Mesenchymal stem cell (in vitro differentiated cells and primary cell): ENCODE measurements at regions not wholly inside any gene's neighbourhood (a gene's known extent, or its start where the extent isn't known, plus 50 kb on each side); places are given as distances from the start of the nearest gene placed in this dataset.

ENCODE experiments used
- DNase-seq: peaks from one replicate; pipeline ENCODE4 v3.0.0-alpha.2; 2013
- H2AFZ ChIP-seq: one replicate; pipeline ENCODE4 v1.6.1; 2013; ENCODE audit warnings: low read depth, mild to moderate bottlenecking, control low read depth, inconsistent platforms, low read length, moderate library complexity
- H2AK5ac ChIP-seq: 2 replicates; pipeline ENCODE4 v1.6.1; 2013; ENCODE audit warnings: low read length, moderate library complexity, mild to moderate bottlenecking, inconsistent platforms; ENCODE audit not compliant: severe bottlenecking
- H2BK120ac ChIP-seq: one replicate; pipeline ENCODE4 v1.6.1; 2013; ENCODE audit warnings: low read depth, mild to moderate bottlenecking, inconsistent platforms, low read length, moderate library complexity
- H2BK12ac ChIP-seq, 2 experiments: one replicate each; pipeline ENCODE4 v1.6.1; 2013; ENCODE audit warnings: inconsistent platforms in 2 of 2, low read length in 2 of 2, mild to moderate bottlenecking in 2 of 2, moderate library complexity in 2 of 2, control low read depth in 1 of 2
- H2BK15ac ChIP-seq: one replicate; pipeline ENCODE4 v1.6.1; 2013; ENCODE audit warnings: mild to moderate bottlenecking, low read depth, inconsistent platforms; ENCODE audit not compliant: poor library complexity, severe bottlenecking
- H2BK5ac ChIP-seq: 2 replicates; pipeline ENCODE4 v1.6.1; 2013; ENCODE audit warnings: low read depth, mild to moderate bottlenecking, low read length, control low read depth, inconsistent platforms; ENCODE audit not compliant: poor library complexity, severe bottlenecking
- H3K14ac ChIP-seq, 2 experiments: one replicate each; pipeline ENCODE4 v1.6.1; 2013; ENCODE audit warnings: inconsistent platforms in 2 of 2, low read length in 2 of 2, control low read depth in 1 of 2, mild to moderate bottlenecking in 1 of 2, moderate library complexity in 1 of 2
- H3K18ac ChIP-seq, 2 experiments: one replicate each; pipeline ENCODE4 v1.6.1; 2013; ENCODE audit warnings: inconsistent platforms in 2 of 2, low read length in 2 of 2, control low read depth in 1 of 2, low read depth in 1 of 2, mild to moderate bottlenecking in 1 of 2
- H3K23ac ChIP-seq, 2 experiments: one replicate each; pipeline ENCODE4 v1.6.1; 2013; ENCODE audit warnings: inconsistent platforms in 2 of 2, low read length in 2 of 2, mild to moderate bottlenecking in 2 of 2, moderate library complexity in 2 of 2, control low read depth in 1 of 2
- H3K27ac ChIP-seq: 2 replicates; pipeline ENCODE4 v1.5.1; 2013; ENCODE audit warnings: mild to moderate bottlenecking, moderate library complexity, low read length, control low read depth, inconsistent platforms; ENCODE audit not compliant: poor library complexity, severe bottlenecking
- H3K27me3 ChIP-seq, 2 experiments: 2 replicates each; pipeline versions ENCODE4 v1.6.1 to v1.7.0; 2013; ENCODE audit warnings: low read length in 2 of 2, mild to moderate bottlenecking in 2 of 2, moderate library complexity in 2 of 2, control low read depth in 1 of 2, inconsistent platforms in 1 of 2; ENCODE audit not compliant: control insufficient read depth in 1 of 2, insufficient read depth in 1 of 2
- H3K36me3 ChIP-seq, 2 experiments: 2 replicates each; pipeline versions ENCODE4 v1.6.1 to v1.7.0; 2013; ENCODE audit warnings: low read length in 2 of 2, control low read depth in 1 of 2, inconsistent platforms in 1 of 2, low read depth in 1 of 2, mild to moderate bottlenecking in 1 of 2; ENCODE audit not compliant: insufficient read depth in 2 of 2, control insufficient read depth in 1 of 2
- H3K4ac ChIP-seq, 2 experiments: one replicate each; pipeline ENCODE4 v1.6.1; 2013; ENCODE audit warnings: inconsistent platforms in 2 of 2, low read length in 2 of 2, mild to moderate bottlenecking in 2 of 2, moderate library complexity in 2 of 2, control low read depth in 1 of 2, low read depth in 1 of 2
- H3K4me1 ChIP-seq: 2 replicates; pipeline ENCODE4 v1.6.1; 2013; ENCODE audit warnings: low read depth, low read length, control low read depth; ENCODE audit not compliant: control insufficient read depth, insufficient read depth
- H3K4me2 ChIP-seq: 2 replicates; pipeline ENCODE4 v1.6.1; 2013; ENCODE audit warnings: low read length, mild to moderate bottlenecking, inconsistent platforms; ENCODE audit not compliant: poor library complexity, severe bottlenecking
- H3K4me3 ChIP-seq, 2 experiments: 2 replicates each; pipeline versions ENCODE4 v1.5.1 to v1.7.0; 2013; ENCODE audit warnings: low read length in 2 of 2, mild to moderate bottlenecking in 2 of 2, control low read depth in 1 of 2, low read depth in 1 of 2; ENCODE audit not compliant: insufficient read depth in 1 of 2
- H3K79me1 ChIP-seq: replicated peaks from 2 replicates; pipeline ENCODE4 v1.6.1; 2013; ENCODE audit warnings: mild to moderate bottlenecking, control low read depth, low read length, inconsistent platforms; ENCODE audit not compliant: poor library complexity, severe bottlenecking
- H3K9ac ChIP-seq: 2 replicates; pipeline ENCODE4 v1.7.0; 2013; ENCODE audit warnings: mild to moderate bottlenecking, low read length, moderate library complexity
- H3K9me3 ChIP-seq: 2 replicates; pipeline ENCODE4 v1.7.0; 2013; ENCODE audit warnings: mild to moderate bottlenecking, low read length; ENCODE audit not compliant: control insufficient read depth
- H4K8ac ChIP-seq: one replicate; pipeline ENCODE4 v1.6.1; 2013; ENCODE audit warnings: inconsistent platforms, mild to moderate bottlenecking, low read length, moderate library complexity
- H4K91ac ChIP-seq: one replicate; pipeline ENCODE4 v1.6.1; 2013; ENCODE audit warnings: mild to moderate bottlenecking, low read length, inconsistent platforms
- WGBS: methylation state at CpG from one replicate; pipeline ENCODE4 v1.1.7; 2013; ENCODE audit warnings: mixed read lengths; 5-methylcytosine and 5-hydroxymethylcytosine counted together

GRCh38 chr10:47057471-47057870, 146.2 kb downstream of the PTPN20 start:
- Histone ChIP-seq H4K91ac (no peak overlapping the region), H2AK5ac (no peak overlapping the region), H3K36me3 (no peaks in the 10 kb centered on the region), H2BK12ac (no peak overlapping the region), H3K27ac (no peak overlapping the region), H3K4me3 (no peak overlapping the region), H3K4me2 (no peak overlapping the region), H3K14ac (no peak overlapping the region), H3K9me3 (no peaks in the 10 kb centered on the region), H3K79me1 (no peaks in the 10 kb centered on the region), H2BK5ac (no peak overlapping the region), H3K23ac (no peak overlapping the region), H2AFZ (no peak overlapping the region), H2BK15ac (no peak overlapping the region), H3K4me1 (no peaks in the 10 kb centered on the region), H2BK120ac (no peak overlapping the region), H3K4ac (no peak overlapping the region), H3K27me3 (peaks cover 11 to 13% of the 10 kb centered on the region in 2 experiments), H3K9ac (no peak overlapping the region), H4K8ac (no peak overlapping the region), H3K18ac (no peak overlapping the region)
- 74% methylated on average over 6 of the region's 6 CpGs for WGBS
- no peak for DNase-seq

- no peak overlapping the region for H2AK5ac ChIP-seq
- H3K27ac ChIP-seq, result no peak overlapping the region
- H3K9me3 ChIP-seq, result no peaks in the 10 kb centered on the region
- H3K14ac ChIP-seq, result no peak overlapping the region
- peaks cover 11 to 17% of the 10 kb centered on the region in 2 experiments for H3K27me3 ChIP-seq
- H2BK5ac ChIP-seq, result no peak overlapping the region
- H2BK120ac ChIP-seq, result no peak overlapping the region
- no peak overlapping the region for H3K4ac ChIP-seq
- H4K8ac ChIP-seq, result no peak overlapping the region
- no peak overlapping the region for H4K91ac ChIP-seq
- H3K36me3 ChIP-seq, result no peaks in the 10 kb centered on the region
- H3K9ac ChIP-seq, result no peak overlapping the region
- no peak overlapping the region for H2BK12ac ChIP-seq
- no peak overlapping the region for H2BK15ac ChIP-seq
- no peak overlapping the region for H3K18ac ChIP-seq
- no peaks in the 10 kb centered on the region for H3K79me1 ChIP-seq
- H3K4me2 ChIP-seq, result no peak overlapping the region
- 81% methylated on average over 9 of the region's 9 CpGs for WGBS
- no peak overlapping the region for H2AFZ ChIP-seq
- no peaks in the 10 kb centered on the region for H3K4me1 ChIP-seq
- no peak for DNase-seq
- H3K4me3 ChIP-seq, result no peak overlapping the region
- H3K23ac ChIP-seq, result no peak overlapping the region
Measured at GRCh38 chr10:47058032-47058702, 146.9 kb downstream of the PTPN20 start.

GRCh38 chr10:47058961-47059391, 147.7 kb downstream of the PTPN20 start:
- Histone ChIP-seq H4K8ac (no peak overlapping the region), H3K27ac (no peak overlapping the region), H4K91ac (no peak overlapping the region), H3K18ac (no peak overlapping the region), H3K4me3 (no peak overlapping the region), H2BK5ac (no peak overlapping the region), H2AFZ (no peak overlapping the region), H2AK5ac (no peak overlapping the region), H3K36me3 (no peaks in the 10 kb centered on the region), H3K4me2 (no peak overlapping the region), H3K23ac (no peak overlapping the region), H3K27me3 (peaks cover 11 to 20% of the 10 kb centered on the region in 2 experiments), H3K9ac (no peak overlapping the region), H2BK12ac (no peak overlapping the region), H3K14ac (no peak overlapping the region), H3K9me3 (no peaks in the 10 kb centered on the region), H3K4ac (no peak overlapping the region), H3K4me1 (no peaks in the 10 kb centered on the region), H3K79me1 (no peaks in the 10 kb centered on the region), H2BK120ac (no peak overlapping the region), H2BK15ac (no peak overlapping the region)
- DNase-seq, result no peak
- WGBS, result 83% methylated on average over 11 of the region's 11 CpGs

GRCh38 chr10:47059606-47060311, 148.5 kb downstream of the PTPN20 start:
- H3K4me1 ChIP-seq, result no peaks in the 10 kb centered on the region
- no peaks in the 10 kb centered on the region for H3K79me1 ChIP-seq
- no peak overlapping the region for H4K91ac ChIP-seq
- no peak overlapping the region for H3K18ac ChIP-seq
- no peak overlapping the region for H4K8ac ChIP-seq
- no peak overlapping the region for H3K14ac ChIP-seq
- 92% methylated on average over 15 of the region's 15 CpGs for WGBS
- no peak overlapping the region for H2AFZ ChIP-seq
- H3K4me2 ChIP-seq, result no peak overlapping the region
- no peak overlapping the region for H3K4me3 ChIP-seq
- H2BK5ac ChIP-seq, result no peak overlapping the region
- H3K23ac ChIP-seq, result no peak overlapping the region
- DNase-seq, result no peak
- H3K27ac ChIP-seq, result no peak overlapping the region
- peaks cover 11 to 20% of the 10 kb centered on the region in 2 experiments for H3K27me3 ChIP-seq
- no peak overlapping the region for H2BK12ac ChIP-seq
- no peak overlapping the region for H3K4ac ChIP-seq
- H3K9ac ChIP-seq, result no peak overlapping the region
- no peaks in the 10 kb centered on the region for H3K9me3 ChIP-seq
- H2AK5ac ChIP-seq, result no peak overlapping the region
- no peaks in the 10 kb centered on the region for H3K36me3 ChIP-seq
- no peak overlapping the region for H2BK120ac ChIP-seq
- no peak overlapping the region for H2BK15ac ChIP-seq
